ENCODE measurements at regions not wholly inside any gene's neighbourhood (a gene's known extent, or its start where the extent isn't known, plus 50 kb on each side); places are given as distances from the start of the nearest gene placed in this dataset.

DNA sequence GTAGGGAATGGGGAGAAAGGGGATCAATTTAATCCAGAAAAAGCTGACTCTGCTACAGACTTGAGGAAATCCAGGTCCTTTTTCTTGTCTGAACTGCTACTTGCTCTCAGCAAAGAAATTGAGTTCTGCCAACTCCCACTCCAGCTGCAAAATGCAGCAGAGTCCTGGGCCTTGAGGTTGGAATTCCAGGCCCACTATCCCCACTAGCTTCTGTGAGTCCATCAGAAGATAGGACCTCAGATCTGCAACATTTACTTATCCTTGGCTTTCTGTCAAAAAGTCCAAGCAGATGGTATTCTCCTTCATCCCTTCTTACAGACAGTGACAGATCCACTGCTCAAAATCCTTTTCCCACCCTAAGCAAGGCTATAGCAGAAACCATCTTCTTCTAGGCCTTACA is 219.2 kb downstream of the ARHGAP12 start:
- peaks cover 56% of the 10 kb centered on the region for H3K9me3 Mint-ChIP-seq
- Histone ChIP-seq H3K9me2 (ENCODE audit: insufficient read depth) (no peaks in the 10 kb centered on the region; the same call in 1 of the 2 replicates), H3K27ac (ENCODE audit: low read depth) (no peak overlapping the region), H3K4me1 (ENCODE audit: insufficient read depth) (peaks cover 14% of the 10 kb centered on the region), H2AFZ (no peak overlapping the region; the same call in 1 of the 2 replicates), H3K27me3 (ENCODE audit: insufficient read depth) (no peaks in the 10 kb centered on the region), H3K4me2 (no peak overlapping the region), H3K79me2 (replicated peaks; ENCODE audit: insufficient read depth) (no peaks in the 10 kb centered on the region), H3F3A (replicated peaks; ENCODE audit: low read depth) (no peaks in the 10 kb centered on the region), H3K4me3 (no peak overlapping the region), H4K20me1 (replicated peaks; ENCODE audit: insufficient read depth) (no peaks in the 10 kb centered on the region), H3K36me3 (ENCODE audit: insufficient read depth) (no peaks in the 10 kb centered on the region)
- TF ChIP-seq ZNF331 (CRISPR knock-in tag; IDR thresholded peaks at IDR 0.05; ENCODE audit: low read depth) (no peak), ZNF114 (CRISPR knock-in tag; IDR thresholded peaks at IDR 0.05) (no peak), CREB1 (CRISPR knock-in tag; IDR thresholded peaks at IDR 0.05; ENCODE audit: low read depth) (no peak), STAT1 (IDR thresholded peaks at IDR 0.05; ENCODE audit: unreplicated experiment) (no peak), EZH2 (IDR thresholded peaks at IDR 0.05; ENCODE audit: low read depth, unreplicated experiment) (no peak), POLR2AphosphoS5 (IDR thresholded peaks at IDR 0.05; ENCODE audit: low read depth) (no peak), NANOG (IDR thresholded peaks at IDR 0.05; ENCODE audit: borderline replicate concordance) (no peak), JUNB (IDR thresholded peaks at IDR 0.05; ENCODE audit: unreplicated experiment) (no peak), EZH2phosphoT487 (IDR thresholded peaks at IDR 0.05; ENCODE audit: unreplicated experiment) (no peak)
- TF ChIP-seq, protein P1, sequence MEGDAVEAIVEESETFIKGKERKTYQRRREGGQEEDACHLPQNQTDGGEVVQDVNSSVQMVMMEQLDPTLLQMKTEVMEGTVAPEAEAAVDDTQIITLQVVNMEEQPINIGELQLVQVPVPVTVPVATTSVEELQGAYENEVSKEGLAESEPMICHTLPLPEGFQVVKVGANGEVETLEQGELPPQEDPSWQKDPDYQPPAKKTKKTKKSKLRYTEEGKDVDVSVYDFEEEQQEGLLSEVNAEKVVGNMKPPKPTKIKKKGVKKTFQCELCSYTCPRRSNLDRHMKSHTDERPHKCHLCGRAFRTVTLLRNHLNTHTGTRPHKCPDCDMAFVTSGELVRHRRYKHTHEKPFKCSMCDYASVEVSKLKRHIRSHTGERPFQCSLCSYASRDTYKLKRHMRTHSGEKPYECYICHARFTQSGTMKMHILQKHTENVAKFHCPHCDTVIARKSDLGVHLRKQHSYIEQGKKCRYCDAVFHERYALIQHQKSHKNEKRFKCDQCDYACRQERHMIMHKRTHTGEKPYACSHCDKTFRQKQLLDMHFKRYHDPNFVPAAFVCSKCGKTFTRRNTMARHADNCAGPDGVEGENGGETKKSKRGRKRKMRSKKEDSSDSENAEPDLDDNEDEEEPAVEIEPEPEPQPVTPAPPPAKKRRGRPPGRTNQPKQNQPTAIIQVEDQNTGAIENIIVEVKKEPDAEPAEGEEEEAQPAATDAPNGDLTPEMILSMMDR (conservative IDR thresholded peaks at IDR 0.05; ENCODE audit: low read depth in 2 of 2): no peak
- TF ChIP-seq, protein P2, sequence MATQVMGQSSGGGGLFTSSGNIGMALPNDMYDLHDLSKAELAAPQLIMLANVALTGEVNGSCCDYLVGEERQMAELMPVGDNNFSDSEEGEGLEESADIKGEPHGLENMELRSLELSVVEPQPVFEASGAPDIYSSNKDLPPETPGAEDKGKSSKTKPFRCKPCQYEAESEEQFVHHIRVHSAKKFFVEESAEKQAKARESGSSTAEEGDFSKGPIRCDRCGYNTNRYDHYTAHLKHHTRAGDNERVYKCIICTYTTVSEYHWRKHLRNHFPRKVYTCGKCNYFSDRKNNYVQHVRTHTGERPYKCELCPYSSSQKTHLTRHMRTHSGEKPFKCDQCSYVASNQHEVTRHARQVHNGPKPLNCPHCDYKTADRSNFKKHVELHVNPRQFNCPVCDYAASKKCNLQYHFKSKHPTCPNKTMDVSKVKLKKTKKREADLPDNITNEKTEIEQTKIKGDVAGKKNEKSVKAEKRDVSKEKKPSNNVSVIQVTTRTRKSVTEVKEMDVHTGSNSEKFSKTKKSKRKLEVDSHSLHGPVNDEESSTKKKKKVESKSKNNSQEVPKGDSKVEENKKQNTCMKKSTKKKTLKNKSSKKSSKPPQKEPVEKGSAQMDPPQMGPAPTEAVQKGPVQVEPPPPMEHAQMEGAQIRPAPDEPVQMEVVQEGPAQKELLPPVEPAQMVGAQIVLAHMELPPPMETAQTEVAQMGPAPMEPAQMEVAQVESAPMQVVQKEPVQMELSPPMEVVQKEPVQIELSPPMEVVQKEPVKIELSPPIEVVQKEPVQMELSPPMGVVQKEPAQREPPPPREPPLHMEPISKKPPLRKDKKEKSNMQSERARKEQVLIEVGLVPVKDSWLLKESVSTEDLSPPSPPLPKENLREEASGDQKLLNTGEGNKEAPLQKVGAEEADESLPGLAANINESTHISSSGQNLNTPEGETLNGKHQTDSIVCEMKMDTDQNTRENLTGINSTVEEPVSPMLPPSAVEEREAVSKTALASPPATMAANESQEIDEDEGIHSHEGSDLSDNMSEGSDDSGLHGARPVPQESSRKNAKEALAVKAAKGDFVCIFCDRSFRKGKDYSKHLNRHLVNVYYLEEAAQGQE (IDR thresholded peaks at IDR 0.05; ENCODE audit: unreplicated experiment): no peak
- TF ChIP-seq, protein P3, sequence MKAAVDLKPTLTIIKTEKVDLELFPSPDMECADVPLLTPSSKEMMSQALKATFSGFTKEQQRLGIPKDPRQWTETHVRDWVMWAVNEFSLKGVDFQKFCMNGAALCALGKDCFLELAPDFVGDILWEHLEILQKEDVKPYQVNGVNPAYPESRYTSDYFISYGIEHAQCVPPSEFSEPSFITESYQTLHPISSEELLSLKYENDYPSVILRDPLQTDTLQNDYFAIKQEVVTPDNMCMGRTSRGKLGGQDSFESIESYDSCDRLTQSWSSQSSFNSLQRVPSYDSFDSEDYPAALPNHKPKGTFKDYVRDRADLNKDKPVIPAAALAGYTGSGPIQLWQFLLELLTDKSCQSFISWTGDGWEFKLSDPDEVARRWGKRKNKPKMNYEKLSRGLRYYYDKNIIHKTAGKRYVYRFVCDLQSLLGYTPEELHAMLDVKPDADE (IDR thresholded peaks at IDR 0.05): no peak
- TF ChIP-seq, protein P4, sequence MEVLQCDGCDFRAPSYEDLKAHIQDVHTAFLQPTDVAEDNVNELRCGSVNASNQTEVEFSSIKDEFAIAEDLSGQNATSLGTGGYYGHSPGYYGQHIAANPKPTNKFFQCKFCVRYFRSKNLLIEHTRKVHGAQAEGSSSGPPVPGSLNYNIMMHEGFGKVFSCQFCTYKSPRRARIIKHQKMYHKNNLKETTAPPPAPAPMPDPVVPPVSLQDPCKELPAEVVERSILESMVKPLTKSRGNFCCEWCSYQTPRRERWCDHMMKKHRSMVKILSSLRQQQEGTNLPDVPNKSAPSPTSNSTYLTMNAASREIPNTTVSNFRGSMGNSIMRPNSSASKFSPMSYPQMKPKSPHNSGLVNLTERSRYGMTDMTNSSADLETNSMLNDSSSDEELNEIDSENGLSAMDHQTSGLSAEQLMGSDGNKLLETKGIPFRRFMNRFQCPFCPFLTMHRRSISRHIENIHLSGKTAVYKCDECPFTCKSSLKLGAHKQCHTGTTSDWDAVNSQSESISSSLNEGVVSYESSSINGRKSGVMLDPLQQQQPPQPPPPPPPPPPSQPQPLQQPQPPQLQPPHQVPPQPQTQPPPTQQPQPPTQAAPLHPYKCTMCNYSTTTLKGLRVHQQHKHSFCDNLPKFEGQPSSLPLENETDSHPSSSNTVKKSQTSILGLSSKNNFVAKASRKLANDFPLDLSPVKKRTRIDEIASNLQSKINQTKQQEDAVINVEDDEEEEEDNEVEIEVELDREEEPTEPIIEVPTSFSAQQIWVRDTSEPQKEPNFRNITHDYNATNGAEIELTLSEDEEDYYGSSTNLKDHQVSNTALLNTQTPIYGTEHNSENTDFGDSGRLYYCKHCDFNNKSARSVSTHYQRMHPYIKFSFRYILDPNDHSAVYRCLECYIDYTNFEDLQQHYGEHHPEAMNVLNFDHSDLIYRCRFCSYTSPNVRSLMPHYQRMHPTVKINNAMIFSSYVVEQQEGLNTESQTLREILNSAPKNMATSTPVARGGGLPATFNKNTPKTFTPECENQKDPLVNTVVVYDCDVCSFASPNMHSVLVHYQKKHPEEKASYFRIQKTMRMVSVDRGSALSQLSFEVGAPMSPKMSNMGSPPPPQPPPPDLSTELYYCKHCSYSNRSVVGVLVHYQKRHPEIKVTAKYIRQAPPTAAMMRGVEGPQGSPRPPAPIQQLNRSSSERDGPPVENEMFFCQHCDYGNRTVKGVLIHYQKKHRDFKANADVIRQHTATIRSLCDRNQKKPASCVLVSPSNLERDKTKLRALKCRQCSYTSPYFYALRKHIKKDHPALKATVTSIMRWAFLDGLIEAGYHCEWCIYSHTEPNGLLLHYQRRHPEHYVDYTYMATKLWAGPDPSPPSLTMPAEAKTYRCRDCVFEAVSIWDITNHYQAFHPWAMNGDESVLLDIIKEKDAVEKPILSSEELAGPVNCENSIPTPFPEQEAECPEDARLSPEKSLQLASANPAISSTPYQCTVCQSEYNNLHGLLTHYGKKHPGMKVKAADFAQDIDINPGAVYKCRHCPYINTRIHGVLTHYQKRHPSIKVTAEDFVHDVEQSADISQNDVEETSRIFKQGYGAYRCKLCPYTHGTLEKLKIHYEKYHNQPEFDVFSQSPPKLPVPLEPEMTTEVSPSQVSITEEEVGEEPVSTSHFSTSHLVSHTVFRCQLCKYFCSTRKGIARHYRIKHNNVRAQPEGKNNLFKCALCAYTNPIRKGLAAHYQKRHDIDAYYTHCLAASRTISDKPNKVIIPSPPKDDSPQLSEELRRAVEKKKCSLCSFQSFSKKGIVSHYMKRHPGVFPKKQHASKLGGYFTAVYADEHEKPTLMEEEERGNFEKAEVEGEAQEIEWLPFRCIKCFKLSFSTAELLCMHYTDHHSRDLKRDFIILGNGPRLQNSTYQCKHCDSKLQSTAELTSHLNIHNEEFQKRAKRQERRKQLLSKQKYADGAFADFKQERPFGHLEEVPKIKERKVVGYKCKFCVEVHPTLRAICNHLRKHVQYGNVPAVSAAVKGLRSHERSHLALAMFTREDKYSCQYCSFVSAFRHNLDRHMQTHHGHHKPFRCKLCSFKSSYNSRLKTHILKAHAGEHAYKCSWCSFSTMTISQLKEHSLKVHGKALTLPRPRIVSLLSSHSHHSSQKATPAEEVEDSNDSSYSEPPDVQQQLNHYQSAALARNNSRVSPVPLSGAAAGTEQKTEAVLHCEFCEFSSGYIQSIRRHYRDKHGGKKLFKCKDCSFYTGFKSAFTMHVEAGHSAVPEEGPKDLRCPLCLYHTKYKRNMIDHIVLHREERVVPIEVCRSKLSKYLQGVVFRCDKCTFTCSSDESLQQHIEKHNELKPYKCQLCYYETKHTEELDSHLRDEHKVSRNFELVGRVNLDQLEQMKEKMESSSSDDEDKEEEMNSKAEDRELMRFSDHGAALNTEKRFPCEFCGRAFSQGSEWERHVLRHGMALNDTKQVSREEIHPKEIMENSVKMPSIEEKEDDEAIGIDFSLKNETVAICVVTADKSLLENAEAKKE (CRISPR knock-in tag; IDR thresholded peaks at IDR 0.05): no peak
- H3K4me3 Mint-ChIP-seq: no peak overlapping the region
- ATAC-seq: no peak
- no peak for DNase-seq (ENCODE audit: low spot score)
- H3K27ac Mint-ChIP-seq: no peak overlapping the region
- peaks cover 19% of the 10 kb centered on the region for H3K4me1 Mint-ChIP-seq
- H3K27me3 Mint-ChIP-seq (ENCODE audit: insufficient read depth, low read depth, poor library complexity): peaks cover 6% of the 10 kb centered on the region
- peaks cover 41% of the 10 kb centered on the region for H3K36me3 Mint-ChIP-seq (ENCODE audit: low read depth)

All from GM23338 (cell line).